ENCODE measurements at regions not wholly inside any gene's neighbourhood (a gene's known extent, or its start where the extent isn't known, plus 50 kb on each side); places are given as distances from the start of the nearest gene placed in this dataset.

- no peak for TF ChIP-seq EP300 (IDR thresholded peaks at IDR 0.05; ENCODE audit: borderline replicate concordance in 1 of 2, control insufficient read depth in 1 of 2, low read depth in 2 of 2, low read length in 2 of 2)
- no peak for TF ChIP-seq HDGF (IDR thresholded peaks at IDR 0.05)
- TF ChIP-seq PAX8 (IDR thresholded peaks at IDR 0.05) = no peak
Measured at GRCh38 chr4:162610116-162610515, 446.3 kb upstream of the FSTL5 start (continued).

GRCh38 chr4:162586266-162586665, 422.5 kb upstream of the FSTL5 start:
- 0% methylated on average over 1 of the region's 1 CpG for WGBS (ENCODE audit: insufficient coverage, insufficient replicate concordance, low lambda C conversion rate, missing lambda C conversion rate)
- Histone ChIP-seq H3K27me3 (replicated peaks in 1 of 2; ENCODE audit: control insufficient read depth in 2 of 2, insufficient read depth in 2 of 2, low read length in 1 of 2) (no peaks in the 10 kb centered on the region), H3K27ac (ENCODE audit: control insufficient read depth, insufficient read depth) (no peak overlapping the region), H3K9ac (ENCODE audit: control insufficient read depth, insufficient read depth, low read length) (no peak overlapping the region), H3K4me1 (ENCODE audit: control insufficient read depth, insufficient read depth, low read length) (no peaks in the 10 kb centered on the region), H3K36me3 (ENCODE audit: control insufficient read depth in 2 of 2, insufficient read depth in 2 of 2, low read length in 1 of 2) (no peaks in the 10 kb centered on the region), H3K79me2 (ENCODE audit: control insufficient read depth, insufficient read depth, low read length) (no peaks in the 10 kb centered on the region), H3K9me3 (replicated peaks; ENCODE audit: control insufficient read depth, insufficient read depth, low read length) (no peaks in the 10 kb centered on the region), H3K4me2 (ENCODE audit: control insufficient read depth, insufficient read depth) (no peak overlapping the region), H4K20me1 (ENCODE audit: control insufficient read depth, insufficient read depth) (no peaks in the 10 kb centered on the region), H3K4me3 (no peak overlapping the region), H2AFZ (ENCODE audit: control insufficient read depth, low read depth, low read length) (no peak overlapping the region)
- SMC1A ChIA-PET (ENCODE audit: uncharacterized antibody, unreplicated experiment) = no interaction called here
- RAD21 ChIA-PET (ENCODE audit: unreplicated experiment) = interaction anchor here (1.1 kb wide), 1 partner anchor 22 kb away, joined by 3 read pairs; no protein-coding TSS in a partner anchor
- in situ Hi-C loops (cut with MboI) (no loop called here), intact Hi-C loops (cut with micrococcal nuclease; ENCODE audit: unreplicated experiment) (no loop called here)
- TF ChIP-seq MEF2A (IDR thresholded peaks at IDR 0.05; ENCODE audit: insufficient read depth, low read depth, low read length) (no peak), PAX5 (IDR thresholded peaks at IDR 0.05; ENCODE audit: borderline replicate concordance, low read depth, low read length) (no peak), SREBF2 (IDR thresholded peaks at IDR 0.05; ENCODE audit: low read length) (no peak), TCF12 (IDR thresholded peaks at IDR 0.05; ENCODE audit: low read depth, low read length) (no peak), IKZF2 (IDR thresholded peaks at IDR 0.05) (no peak), REST (IDR thresholded peaks at IDR 0.05; ENCODE audit: low read depth, low read length) (no peak), SMC3 (IDR thresholded peaks at IDR 0.05; ENCODE audit: borderline replicate concordance, low read length) (no peak), BHLHE40 (IDR thresholded peaks at IDR 0.05; ENCODE audit: borderline replicate concordance in 1 of 2, low read depth in 2 of 2, low read length in 1 of 2) (no peak), E2F4 (IDR thresholded peaks at IDR 0.05; ENCODE audit: low read depth, low read length) (no peak), ATF7 (IDR thresholded peaks at IDR 0.05; ENCODE audit: low read depth) (no peak), MTA3 (IDR thresholded peaks at IDR 0.05; ENCODE audit: borderline replicate concordance, low read length) (no peak), ZBED1 (IDR thresholded peaks at IDR 0.05; ENCODE audit: borderline replicate concordance) (no peak)
- no TSS peak for BruUV-seq (replicated peaks)
- POLR2A ChIA-PET = interaction anchor here (0.6 kb wide), 1 partner anchor 43 kb away, joined by 3 read pairs; no protein-coding TSS in a partner anchor
- CTCF ChIA-PET = no interaction called here
- DNase-seq (ENCODE audit: low read depth, low spot score) (no peak), ATAC-seq (no peak), FAIRE-seq (no peak)

All from GM12878 (cell line).